ENCODE measurements at regions not wholly inside any gene's neighbourhood (a gene's known extent, or its start where the extent isn't known, plus 50 kb on each side); places are given as distances from the start of the nearest gene placed in this dataset.
A peak's percentile ranks its signal among the peaks of the same experiment; 100 is the strongest.

DNA sequence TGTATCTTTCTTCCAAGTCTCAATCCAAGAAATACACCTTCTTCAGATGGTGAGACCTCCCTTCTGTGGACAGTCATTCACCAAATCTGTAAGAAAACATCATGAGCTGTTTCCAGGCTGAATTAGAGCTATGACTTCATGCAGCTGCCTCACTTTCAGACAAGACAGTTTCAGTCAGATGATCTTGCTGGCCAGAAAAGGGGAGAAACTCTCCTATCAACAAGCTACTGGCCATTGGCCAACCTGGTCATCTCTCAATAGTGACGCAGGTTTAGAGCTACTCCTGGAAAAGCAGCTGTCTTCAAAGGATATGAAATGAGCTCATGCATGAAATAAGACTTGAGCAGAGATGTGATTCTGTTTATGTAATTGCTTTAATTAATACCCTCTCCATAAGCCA lies 69.6 kb upstream of the NDP start:
- no peak for DNase-seq (ENCODE audit: low read depth, low spot score)

DNA sequence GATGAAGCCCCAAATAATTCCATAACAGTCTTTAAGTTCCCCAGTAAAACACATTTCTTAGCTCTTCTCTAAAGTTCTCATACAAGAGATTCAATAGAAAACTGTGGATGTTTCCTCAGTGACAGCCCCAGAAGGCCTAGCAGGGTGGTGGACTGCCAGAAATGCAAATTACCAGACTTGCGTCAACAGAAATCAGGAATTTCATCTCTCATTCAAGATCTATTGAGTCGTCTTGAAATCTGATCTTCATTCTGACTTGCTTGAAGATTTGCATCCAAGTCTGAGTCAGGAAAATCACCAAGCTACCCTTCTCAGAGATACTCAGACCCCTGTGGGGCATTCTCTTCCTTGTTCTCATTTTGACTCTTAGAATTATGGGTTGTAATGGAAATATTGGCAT lies 68.9 kb upstream of the NDP start:
- DNase-seq (ENCODE audit: low read depth, low spot score): peak; percentile 54

DNA sequence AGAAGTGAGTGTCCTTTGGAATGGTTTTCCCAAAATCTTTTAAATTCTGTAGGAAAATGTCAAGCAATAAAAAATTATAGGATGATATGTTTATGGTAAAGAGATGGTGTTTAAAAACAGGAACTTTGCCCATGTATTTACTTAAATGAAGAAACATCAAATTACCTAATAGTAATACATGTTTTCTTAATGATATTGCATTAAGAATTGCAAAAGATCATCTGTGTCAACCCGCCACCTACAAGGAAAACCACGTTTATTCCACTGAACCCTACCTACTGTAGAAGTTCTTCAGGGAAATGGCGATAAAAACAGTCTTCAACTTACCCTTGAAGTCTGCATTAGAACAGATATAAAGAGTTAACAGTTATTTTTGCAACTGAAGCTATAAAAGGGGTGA lies 67.2 kb upstream of the NDP start:
- no peak for DNase-seq (ENCODE audit: low read depth, low spot score)

DNA sequence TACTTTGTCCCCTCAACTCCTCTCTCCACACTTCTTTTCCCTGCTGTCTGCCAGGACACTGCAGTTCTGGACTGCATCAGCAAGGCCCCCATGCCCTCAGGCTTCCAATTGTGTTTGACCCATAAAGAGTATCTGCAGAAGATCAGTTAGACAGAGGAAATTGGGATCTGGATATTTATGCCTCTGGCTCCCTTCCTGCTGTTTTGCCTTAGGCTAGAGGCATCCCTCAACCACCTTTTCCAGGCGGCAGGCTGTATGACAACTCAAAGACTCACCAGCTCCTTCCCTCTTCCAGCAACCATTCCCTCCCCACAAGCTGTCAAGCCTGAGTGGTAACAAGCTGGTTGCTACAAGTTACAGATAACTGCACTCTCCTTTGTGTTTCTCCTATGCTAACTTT lies 66.4 kb upstream of the NDP start:
- DNase-seq (ENCODE audit: low read depth, low spot score): no peak

DNA sequence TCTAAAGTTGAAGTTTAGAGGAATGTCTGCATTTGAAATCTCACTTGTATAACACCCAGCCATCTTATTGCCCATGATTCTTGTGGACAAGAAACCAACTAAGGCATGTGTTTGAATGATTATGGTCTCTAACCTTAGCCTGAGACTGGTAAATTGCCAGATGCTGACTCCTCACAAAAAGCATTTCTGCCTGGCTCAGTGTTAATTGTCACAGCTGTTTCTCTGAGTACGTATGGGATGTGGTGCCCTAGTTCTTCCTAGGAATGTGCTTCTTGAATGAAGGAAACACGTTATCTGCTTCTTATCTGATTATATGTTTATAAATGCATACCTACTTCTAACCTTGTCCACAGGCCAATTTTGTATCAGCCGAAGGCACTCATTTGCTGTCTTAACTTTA lies 63.1 kb upstream of the NDP start:
- peak; percentile 86 for DNase-seq (ENCODE audit: low read depth, low spot score)

DNA sequence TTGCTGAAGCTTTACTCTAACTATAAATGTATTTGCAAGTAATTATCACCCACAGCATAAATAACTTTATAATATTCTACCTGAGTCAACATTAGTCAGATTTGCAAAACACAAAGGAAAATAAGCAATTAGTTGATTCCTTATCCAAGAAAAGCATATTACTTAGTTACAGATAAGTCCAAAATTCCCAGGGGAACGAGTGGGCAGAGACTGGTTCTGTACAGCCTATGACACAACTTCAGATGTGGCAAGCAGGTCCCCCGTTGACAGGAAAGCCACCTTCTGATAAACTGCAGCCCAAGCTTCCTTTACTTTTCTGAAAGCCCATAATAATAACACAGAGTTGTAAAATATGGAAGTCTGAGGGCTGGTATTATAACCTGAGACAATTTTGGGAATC lies 62.4 kb upstream of the NDP start:
- peak; percentile 21 for DNase-seq (ENCODE audit: low read depth, low spot score)

DNA sequence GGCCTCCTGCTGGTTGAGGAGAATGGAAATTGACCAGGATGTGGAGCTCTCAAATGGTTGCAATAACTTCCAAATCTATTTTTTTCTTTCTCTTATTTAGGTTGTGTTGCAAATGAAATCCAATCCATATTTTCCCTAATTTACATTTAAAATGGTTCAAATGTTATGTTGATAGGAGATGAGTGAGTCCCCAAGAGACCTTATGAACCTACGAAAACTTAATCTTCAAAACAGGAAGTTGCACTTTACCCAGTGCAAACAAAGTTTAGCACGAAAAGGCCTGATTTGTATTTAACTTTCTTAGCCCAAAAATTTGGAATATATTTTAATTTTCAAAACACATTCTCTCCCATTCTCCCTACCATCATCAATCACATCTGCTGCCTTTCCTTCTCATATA lies 59.3 kb upstream of the NDP start:
- no peak for DNase-seq (ENCODE audit: low read depth, low spot score)

DNA sequence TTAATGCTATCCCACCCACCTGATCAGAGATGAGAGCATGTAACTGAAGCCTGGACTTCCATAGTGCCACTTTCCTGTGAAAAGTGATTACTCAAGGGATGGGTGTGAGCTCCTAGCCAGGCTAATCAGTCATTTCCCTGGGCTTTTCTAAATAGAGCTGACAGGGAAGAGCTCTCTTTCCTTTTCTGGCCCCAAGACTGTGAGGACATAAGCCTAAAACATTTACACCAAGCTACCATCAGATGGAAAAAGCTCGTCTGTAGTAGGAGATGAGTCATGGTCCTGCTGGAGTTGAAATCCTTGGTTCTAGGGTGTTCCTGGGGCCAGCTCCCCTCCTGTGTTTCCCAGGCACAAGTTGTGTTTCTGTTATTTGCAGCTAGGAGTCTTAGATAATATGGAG lies 52.4 kb upstream of the NDP start:
- DNase-seq (ENCODE audit: low read depth, low spot score): peak; percentile 27
